Tibial nerve (tissue), 4 donors: ENCODE measurements at regions not wholly inside any gene's neighbourhood (a gene's known extent, or its start where the extent isn't known, plus 50 kb on each side); places are given as distances from the start of the nearest gene placed in this dataset.

Source experiments
- DNase-seq, 2 donors: peaks; one replicate each; pipeline ENCODE4 v3.0.0-alpha.2; 2019; ENCODE audit warnings: low spot score in 2 of 2
- H3K27ac ChIP-seq, 4 donors: fragments of 200-600 bp; sonication (generic) in 3 of 4; one replicate each; pipeline ENCODE4 v1.5.1; 2017 to 2019; ENCODE audit warnings: mild to moderate bottlenecking in 1 of 4
- H3K27me3 ChIP-seq, 2 donors: fragments of 200-600 bp; sonication (generic) in 1 of 2; one replicate each; pipeline versions ENCODE4 v1.5.1 to v1.6.0; 2017 to 2019
- H3K36me3 ChIP-seq, 3 donors: fragments of 200-600 bp; sonication (generic); one replicate each; pipeline ENCODE4 v1.5.1; 2018 to 2019
- H3K4me1 ChIP-seq, 4 donors: fragments of 200-600 bp; sonication (generic) in 3 of 4; one replicate each; pipeline ENCODE4 v1.5.1; 2017 to 2019
- H3K4me3 ChIP-seq, 4 donors: fragments of 200-600 bp; sonication (generic) in 3 of 4; one replicate each; pipeline ENCODE4 v1.5.1; 2017 to 2019; ENCODE audit warnings: mild to moderate bottlenecking in 1 of 4, moderate library complexity in 1 of 4
- H3K9me3 ChIP-seq, 4 donors: fragments of 200-600 bp; sonication (generic) in 3 of 4; one replicate each; pipeline ENCODE4 v1.5.1; 2017 to 2019
- EP300 ChIP-seq, 2 donors: sonication (generic); formaldehyde crosslinking; IDR thresholded peaks; one replicate each; pipeline ENCODE4 v1.6.1; 2017; ENCODE audit warnings: antibody characterized with exemption in 2 of 2, mild to moderate bottlenecking in 1 of 2
- POLR2A ChIP-seq, 2 donors: fragments of 450-650 bp; IDR thresholded peaks; one replicate each; pipeline ENCODE4 v1.6.1; 2017; ENCODE audit warnings: antibody characterized with exemption in 2 of 2, mild to moderate bottlenecking in 2 of 2, moderate library complexity in 2 of 2
- WGBS, 2 donors: methylation state at CpG; one replicate each; pipeline ENCODE4 v1.1.5; 2018; 5-methylcytosine and 5-hydroxymethylcytosine counted together
- TF ChIP-seq, protein P1 (sequence below), 5 experiments: fragments of 200-600 bp in 3 of 5; fragments of 450-650 bp in 2 of 5; sonication (generic) in 3 of 5; IDR thresholded peaks; one replicate each; pipeline ENCODE4 v1.5.1; 2016 to 2019; ENCODE audit warnings: antibody characterized with exemption in 5 of 5, mild to moderate bottlenecking in 3 of 5, moderate library complexity in 2 of 5

- Histone ChIP-seq H3K36me3 (no peaks in the 10 kb centered on the region), H3K27ac (no peak overlapping the region), H3K9me3 (no peaks in the 10 kb centered on the region), H3K27me3 (no peaks in the 10 kb centered on the region), H3K4me3 (no peak overlapping the region), H3K4me1 (peaks cover 0 to 34% (median 0%) of the 10 kb centered on the region in 4 donors)
- 76 to 87% methylated on average over 7 of the region's 7 CpGs for WGBS, 2 donors
- no peak for DNase-seq
- TF ChIP-seq, protein P1, sequence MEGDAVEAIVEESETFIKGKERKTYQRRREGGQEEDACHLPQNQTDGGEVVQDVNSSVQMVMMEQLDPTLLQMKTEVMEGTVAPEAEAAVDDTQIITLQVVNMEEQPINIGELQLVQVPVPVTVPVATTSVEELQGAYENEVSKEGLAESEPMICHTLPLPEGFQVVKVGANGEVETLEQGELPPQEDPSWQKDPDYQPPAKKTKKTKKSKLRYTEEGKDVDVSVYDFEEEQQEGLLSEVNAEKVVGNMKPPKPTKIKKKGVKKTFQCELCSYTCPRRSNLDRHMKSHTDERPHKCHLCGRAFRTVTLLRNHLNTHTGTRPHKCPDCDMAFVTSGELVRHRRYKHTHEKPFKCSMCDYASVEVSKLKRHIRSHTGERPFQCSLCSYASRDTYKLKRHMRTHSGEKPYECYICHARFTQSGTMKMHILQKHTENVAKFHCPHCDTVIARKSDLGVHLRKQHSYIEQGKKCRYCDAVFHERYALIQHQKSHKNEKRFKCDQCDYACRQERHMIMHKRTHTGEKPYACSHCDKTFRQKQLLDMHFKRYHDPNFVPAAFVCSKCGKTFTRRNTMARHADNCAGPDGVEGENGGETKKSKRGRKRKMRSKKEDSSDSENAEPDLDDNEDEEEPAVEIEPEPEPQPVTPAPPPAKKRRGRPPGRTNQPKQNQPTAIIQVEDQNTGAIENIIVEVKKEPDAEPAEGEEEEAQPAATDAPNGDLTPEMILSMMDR (IDR thresholded peaks at IDR 0.05): no peak
- TF ChIP-seq EP300 (IDR thresholded peaks at IDR 0.05) (no peak), POLR2A (IDR thresholded peaks at IDR 0.05) (no peak)
Observed at GRCh38 chr20:23206995-23207394, 120.9 kb upstream of the CD93 start.

DNA sequence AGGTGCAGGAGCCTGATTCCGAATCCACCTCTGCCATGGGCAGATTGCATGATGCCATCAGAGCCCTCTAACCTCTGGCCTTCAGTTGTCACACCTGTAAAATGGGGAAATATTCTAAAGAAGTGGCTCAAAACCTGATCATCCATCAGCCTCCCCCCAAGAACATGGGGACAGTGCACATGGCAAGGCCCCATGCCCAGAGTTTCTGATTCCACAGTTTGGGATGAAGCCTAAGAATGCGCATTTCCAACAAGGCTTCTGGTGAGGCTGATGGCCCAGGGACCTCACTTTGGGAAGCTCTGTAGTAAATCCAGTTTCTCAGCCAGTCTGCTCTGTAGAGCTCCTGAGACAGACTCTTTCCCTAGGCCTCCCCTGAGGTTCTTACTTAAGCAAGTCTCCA lies 119.9 kb upstream of the CD93 start:
- whole genome bisulfite sequencing, 2 donors: 93 to 95% methylated on average over 2 of the region's 2 CpGs
- no peak for DNase-seq

GRCh38 chr20:23205611-23206041 lies 119.5 kb upstream of the CD93 start:
- H3K27ac ChIP-seq: peak overlapping the region in 2 of 4 donors; percentile 1 to 78
- H3K36me3 ChIP-seq: no peaks in the 10 kb centered on the region
- WGBS, 2 donors: 30 to 45% methylated on average over 10 of the region's 10 CpGs
- no peak overlapping the region for H3K4me3 ChIP-seq
- H3K9me3 ChIP-seq: no peaks in the 10 kb centered on the region
- H3K27me3 ChIP-seq: no peaks in the 10 kb centered on the region
- TF ChIP-seq, protein P1 (IDR thresholded peaks at IDR 0.05): no peak
- peak in 1 of 2 donors; percentile 7 for TF ChIP-seq EP300 (IDR thresholded peaks at IDR 0.05)
- peaks cover 0 to 34% (median 0%) of the 10 kb centered on the region in 4 donors for H3K4me1 ChIP-seq
- peak; percentile 25 to 32 for DNase-seq

More for the DNA sequence above, 119.9 kb upstream of the CD93 start:
- Histone ChIP-seq H3K36me3 (no peaks in the 10 kb centered on the region), H3K27me3 (no peaks in the 10 kb centered on the region), H3K4me1 (peaks cover 0 to 34% (median 0%) of the 10 kb centered on the region in 4 donors), H3K4me3 (no peak overlapping the region), H3K27ac (peak overlapping the region in 2 of 4 donors; percentile 1 to 78), H3K9me3 (no peaks in the 10 kb centered on the region)
- TF ChIP-seq, protein P1 (IDR thresholded peaks at IDR 0.05): no peak
- no peak for TF ChIP-seq EP300 (IDR thresholded peaks at IDR 0.05)
- no peak for TF ChIP-seq POLR2A (IDR thresholded peaks at IDR 0.05)

- Histone ChIP-seq H3K4me3 (no peak overlapping the region), H3K27ac (peak overlapping the region in 1 of 4 donors; percentile 78), H3K4me1 (peaks cover 0 to 34% (median 0%) of the 10 kb centered on the region in 4 donors), H3K27me3 (no peaks in the 10 kb centered on the region), H3K36me3 (no peaks in the 10 kb centered on the region), H3K9me3 (no peaks in the 10 kb centered on the region)
- WGBS, 2 donors: 61 to 71% methylated on average over 7 of the region's 7 CpGs
- TF ChIP-seq, protein P1 (IDR thresholded peaks at IDR 0.05): no peak
- DNase-seq: no peak
Observed at GRCh38 chr20:23205211-23205610, 119.1 kb upstream of the CD93 start.

DNA sequence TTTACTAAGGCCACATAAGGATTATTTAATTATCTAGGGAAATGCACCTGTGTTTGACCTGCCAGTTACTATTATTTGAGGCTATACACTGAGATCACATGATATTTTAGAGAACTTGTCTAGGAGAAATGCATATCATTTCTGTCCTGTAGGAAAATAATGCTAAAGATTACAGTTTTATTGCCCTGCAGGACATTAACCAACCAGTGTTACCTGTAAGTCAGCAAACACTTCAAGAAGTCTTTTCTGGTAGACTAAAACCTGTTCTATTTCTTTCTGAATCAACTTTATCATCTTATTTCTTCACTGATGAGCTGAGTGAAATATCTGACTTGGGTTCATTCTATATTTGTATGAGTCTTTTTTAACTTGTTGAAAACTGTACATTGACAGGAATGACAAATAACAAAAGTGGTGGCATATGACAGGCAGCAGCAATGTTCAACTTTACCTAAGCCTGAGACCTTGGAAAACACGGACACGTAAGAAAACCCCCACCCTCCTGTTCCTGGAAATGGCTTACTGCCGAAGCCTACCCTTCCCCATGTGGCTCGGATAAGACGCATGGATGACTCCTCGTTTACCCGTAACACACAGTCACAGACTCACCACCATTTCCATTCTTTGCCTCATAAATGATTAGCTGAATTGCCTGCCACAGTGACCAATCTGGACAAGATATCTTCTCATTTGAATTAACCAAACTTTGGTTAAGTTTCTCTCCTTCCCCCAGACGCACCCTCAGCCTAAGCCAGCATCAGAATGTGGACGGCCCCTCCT lies 118.0 kb upstream of the CD93 start:
- H3K36me3 ChIP-seq: no peaks in the 10 kb centered on the region
- H3K9me3 ChIP-seq: no peaks in the 10 kb centered on the region
- 67 to 71% methylated on average over 9 of the region's 9 CpGs for WGBS, 2 donors
- peaks cover 0 to 34% (median 0%) of the 10 kb centered on the region in 4 donors for H3K4me1 ChIP-seq
- TF ChIP-seq EP300 (IDR thresholded peaks at IDR 0.05) (no peak), POLR2A (IDR thresholded peaks at IDR 0.05) (no peak)
- TF ChIP-seq, protein P1 (IDR thresholded peaks at IDR 0.05): no peak
- DNase-seq: no peak
- H3K4me3 ChIP-seq: no peak overlapping the region
- no peak overlapping the region for H3K27ac ChIP-seq
- H3K27me3 ChIP-seq: no peaks in the 10 kb centered on the region
